ENCODE measurements at regions not wholly inside any gene's neighbourhood (a gene's known extent, or its start where the extent isn't known, plus 50 kb on each side); places are given as distances from the start of the nearest gene placed in this dataset.

DNA sequence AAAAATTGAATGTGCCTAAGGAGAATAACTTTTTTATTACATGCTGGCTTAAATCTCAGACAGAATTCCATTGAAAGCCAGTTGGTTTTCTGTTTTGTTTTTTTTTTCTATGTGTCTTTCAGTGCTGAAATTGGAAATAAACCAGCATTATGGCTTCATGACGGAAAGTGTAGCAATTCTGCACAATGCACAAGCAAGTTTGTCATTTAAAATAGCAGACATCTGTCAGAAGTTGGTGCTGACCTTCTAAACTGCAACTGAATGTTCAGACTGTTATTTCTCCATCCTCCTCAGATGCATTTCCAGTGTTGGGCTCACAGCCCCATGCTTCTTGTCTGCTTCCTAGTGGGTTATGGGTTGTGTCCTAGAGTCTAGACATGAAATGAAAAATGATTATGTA, 107.2 kb upstream of the LIMCH1 start:
- no peak for DNase-seq

DNA sequence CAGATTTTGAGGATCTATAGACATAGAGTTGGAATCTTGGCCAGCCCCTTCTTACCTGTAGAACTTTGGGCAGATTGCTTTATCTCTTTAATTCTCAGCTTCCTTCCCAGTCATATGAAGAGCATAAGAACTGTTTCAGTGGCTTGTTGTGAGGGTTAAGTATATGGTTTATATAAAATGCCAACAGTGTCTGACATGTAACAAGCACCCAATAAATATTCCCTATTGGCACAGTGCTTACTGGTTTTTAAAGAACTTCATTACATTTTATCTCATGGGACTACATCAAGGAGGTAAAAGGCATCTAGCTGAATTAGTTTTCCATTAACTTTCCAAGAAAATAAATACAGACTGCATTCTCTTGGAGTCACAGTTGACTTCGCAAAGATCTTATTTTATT, 106.7 kb upstream of the LIMCH1 start:
- DNase-seq, result no peak

DNA sequence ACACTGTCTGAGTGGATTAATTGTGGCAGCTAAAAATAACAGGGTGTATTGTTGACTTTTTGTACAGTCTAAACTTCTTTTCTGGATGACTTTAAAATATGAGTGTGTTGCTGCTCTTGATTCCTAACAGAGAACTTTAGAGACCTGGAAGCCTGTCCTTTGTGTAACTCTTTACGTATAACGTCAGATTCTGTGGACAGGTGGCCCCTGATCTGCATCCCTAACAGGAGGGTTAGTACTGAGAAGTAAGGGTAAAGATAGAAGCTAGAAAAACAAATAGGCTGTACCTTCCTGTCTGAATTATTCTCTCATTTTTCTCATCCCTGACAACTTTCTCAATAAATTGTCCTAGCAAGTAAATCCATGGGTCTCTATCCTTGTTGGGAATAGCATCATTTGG, 105.7 kb upstream of the LIMCH1 start:
- no peak for DNase-seq

DNA sequence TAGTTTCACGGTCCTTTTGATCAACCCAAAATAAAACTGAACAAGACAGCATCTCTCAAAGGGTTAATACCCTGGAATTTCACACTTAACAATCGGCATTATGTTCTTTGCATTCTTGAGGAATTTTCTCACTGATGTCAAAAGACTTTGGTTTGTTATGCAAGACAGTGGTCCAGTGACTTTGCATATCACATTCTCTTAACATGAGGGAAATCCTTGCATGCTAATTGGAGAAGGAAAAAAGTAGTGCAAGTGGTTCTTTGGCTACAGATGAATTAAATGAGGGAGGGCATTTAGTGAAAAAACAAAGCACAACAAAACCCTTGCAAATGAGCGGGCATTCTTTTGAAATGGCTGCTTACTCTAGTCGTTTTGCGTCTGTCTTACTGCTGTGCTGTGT, 105.1 kb upstream of the LIMCH1 start:
- DNase-seq, result no peak

DNA sequence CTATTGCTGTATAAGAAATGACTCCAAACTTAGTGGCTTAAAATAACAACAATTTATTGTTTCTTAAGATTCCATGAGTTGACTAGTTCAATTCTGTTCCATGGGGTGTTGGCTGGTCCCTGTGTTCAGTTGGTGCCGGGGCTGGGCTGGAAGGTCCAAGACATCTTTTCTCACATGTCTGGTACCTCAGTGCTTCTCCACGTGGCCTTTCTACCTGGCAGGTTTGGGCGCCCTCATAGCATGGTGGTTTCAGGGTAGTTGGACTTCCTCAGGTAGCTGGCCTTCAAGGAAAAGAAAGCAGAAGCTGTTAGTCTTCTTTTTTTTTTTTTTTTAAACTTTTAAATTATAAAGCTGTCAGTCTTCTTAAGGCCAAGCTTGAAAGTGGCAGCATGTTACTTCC, 104.6 kb upstream of the LIMCH1 start:
- DNase-seq, result no peak

DNA sequence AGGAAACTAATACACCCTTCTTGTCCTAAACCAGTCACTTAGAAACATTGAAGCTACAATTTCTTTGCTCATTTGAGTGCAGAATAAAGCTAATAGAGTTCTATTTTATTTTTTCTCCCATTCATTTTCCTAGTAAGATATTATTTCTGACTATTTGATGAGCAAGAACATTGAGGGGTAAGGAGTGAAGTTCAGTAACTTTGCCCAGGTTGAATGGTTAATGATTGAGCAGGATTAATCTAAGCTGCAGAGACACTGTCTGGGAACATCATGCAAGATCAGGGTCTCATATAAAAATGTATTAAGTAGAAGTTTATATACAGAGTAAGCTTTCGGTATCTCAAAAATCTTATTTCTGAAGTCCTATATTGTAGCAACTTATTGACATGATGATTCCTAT, 102.4 kb upstream of the LIMCH1 start:
- DNase-seq, result no peak

DNA sequence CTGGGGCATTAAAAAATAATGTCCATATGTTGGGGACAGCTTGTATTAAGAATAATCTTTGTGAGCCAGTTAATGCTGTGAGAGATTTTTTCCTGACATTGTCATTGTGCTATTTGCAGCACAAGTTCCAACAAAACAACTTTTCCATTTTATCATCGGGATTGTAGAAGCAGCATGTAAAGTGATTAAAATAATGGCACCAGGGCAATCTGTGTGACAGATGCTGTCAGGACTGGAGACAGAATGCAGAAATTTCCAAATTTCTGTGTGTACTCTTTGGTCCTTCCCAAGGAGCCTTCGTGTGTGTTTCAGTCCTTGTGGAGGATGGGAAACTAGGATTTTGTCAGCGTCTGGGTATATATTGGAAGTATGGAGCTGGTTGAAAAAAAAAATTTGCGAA, 101.5 kb upstream of the LIMCH1 start:
- DNase-seq, result no peak

DNA sequence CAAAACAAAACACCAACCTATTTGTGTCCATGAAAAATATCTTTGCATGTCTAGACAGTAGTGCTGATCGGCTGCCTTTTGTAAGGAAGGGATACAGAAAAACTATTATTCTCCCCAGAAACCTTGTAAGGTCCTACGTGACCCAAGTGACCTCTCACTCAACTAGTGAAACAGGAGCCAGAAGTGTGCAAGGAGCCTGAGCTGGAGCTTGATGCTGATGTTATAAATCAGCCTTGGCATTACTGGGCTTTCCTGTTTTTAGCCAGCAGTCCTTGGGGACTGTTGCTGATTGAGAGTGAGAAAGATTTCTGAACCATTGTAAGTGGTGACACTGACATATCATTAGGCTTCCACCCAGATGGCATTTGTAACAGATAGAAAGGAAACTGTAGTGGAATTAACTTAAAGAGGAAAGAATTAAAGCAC, 100.8 kb upstream of the LIMCH1 start:
- no peak for DNase-seq

DNA sequence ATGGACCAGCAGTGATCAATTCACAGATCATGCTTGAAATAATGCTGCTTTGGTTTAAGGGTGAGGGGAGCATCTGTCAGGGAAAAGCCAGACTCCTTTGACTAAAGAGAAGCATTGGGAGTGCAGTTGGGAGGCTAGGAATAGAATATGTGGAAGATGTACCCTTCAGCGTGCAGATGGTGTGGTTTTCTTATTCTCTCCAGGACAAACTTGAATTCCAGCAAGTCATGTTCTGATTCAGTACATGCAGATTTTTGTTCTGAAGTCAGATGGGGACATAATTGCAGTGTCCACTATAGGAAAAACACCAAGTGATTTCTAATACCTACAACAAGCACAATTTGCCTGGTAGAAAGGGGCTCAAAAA, 99.0 kb upstream of the LIMCH1 start:
- no peak for DNase-seq

DNA sequence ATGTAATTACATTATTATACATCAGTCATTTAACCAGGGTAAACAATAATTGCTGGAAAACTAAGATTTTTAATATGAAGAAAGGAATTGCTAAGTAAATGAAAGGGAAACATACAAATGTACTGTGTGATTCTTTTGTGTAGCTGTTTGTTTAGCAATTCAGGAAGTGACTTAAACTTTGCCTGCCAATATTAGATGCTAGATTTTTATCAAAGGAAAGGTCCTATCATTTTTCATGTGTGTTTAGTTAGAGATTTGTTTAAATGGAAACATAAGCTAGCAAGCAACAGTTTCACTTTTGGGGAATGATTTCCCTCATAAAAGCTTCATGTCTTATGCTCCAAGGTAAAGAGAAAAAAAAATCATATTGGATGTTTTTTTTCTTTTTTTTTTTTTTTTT, 95.1 kb upstream of the LIMCH1 start:
- DNase-seq, result no peak

DNA sequence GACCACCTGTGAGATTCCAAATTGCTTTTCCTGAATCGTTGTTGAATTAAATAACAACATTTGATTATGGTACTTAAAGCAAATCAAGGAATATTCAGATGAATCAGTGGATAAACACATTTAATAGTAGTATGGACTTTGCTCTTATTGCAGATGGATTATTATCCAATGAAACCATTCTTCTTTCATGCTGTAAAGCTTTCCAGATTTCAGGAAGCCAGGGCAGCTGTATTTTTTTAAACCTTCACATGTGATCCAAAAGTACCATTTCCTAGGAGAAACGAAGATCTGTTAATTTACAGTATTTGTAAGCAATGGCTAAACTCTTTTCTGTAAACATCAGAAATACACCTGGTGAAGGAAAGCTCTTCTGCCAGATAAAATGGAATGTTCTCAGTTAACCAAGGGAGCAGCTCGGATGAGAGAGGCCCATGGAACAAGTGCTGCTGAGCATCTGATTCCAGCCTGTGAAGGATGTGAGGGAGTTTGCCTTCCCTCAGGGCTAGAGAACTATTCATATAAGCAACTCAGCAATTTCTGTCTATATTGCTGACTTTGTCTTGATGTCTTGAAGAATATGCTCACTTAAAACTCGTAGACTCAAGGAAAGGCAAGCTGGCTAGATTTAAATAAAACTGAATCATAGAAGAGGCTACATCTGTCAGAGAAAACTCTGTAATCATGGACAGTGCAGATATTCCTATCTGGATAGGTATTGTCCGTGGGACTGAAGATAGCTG, 94.4 kb upstream of the LIMCH1 start:
- DNase-seq, result no peak

DNA sequence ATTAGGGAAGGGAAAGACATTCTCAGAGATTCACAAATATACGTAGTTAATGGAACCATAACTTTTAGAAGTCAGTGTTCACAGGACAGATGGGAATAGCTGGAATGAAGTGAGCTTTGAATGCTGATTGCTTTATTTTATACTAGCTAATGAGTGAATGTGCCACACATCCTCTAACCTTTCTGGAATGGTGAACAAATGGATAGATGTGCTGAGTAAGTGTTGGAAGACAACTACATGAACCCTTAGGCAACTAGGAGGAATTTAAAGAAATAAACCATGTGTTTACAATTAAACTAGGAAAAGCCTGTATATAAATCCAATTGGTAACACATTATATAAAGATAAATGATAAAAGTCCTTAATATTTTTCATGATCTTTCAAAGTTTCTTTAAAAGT, 91.6 kb upstream of the LIMCH1 start:
- no peak for DNase-seq

DNA sequence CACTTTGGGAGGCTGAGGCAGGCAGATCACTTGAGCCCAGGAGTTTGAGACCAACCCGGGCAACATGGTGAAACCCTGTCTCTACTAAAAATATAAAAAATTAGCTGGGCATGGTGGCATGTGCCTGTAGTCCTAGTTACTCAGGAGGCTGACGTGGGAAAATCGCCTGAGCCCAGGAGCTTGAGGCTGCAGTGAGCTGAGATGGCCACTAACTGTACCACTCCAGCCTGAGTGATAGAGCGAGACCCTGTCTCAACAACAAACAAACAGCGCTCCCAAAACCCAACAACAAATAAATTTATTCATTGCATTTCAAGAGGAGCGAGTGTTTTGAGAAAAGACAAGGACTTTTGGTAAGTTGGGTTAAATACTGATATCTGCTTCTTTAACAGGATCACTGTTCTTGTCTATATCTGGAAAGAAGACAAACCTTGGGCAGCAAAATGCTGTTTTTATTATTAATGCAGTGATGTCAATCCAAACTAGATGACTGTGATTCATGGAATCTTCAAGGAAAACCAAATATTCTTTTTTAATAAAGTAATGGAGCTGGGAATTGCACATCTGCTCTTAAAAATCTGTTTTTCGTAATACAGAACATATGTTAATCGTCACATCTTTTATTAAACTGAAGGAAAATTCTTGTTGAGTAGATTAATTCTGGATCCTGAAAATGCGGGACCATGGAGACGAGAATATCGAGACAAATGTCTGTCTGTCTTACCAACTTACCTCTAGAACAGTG, 90.8 kb upstream of the LIMCH1 start:
- no peak for DNase-seq

DNA sequence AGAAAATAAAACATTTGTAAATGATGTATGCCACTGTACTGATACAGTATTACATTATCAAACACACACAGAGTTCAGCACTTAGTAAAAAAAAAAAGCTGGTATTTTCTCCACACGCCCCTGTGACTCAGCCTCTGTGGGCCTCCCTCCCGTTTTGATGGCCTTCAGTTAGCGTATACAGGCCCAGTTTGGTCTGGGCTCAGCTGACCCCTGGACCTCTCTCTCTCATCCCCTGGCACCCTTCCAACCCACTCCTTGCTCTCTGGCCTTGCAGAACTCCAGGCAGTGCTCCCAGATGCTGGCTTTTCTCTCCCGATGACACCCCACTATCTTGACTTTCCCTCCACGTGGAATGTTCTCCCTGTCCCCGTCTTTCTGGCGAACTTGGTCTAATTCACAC, 89.0 kb upstream of the LIMCH1 start:
- no peak for DNase-seq

DNA sequence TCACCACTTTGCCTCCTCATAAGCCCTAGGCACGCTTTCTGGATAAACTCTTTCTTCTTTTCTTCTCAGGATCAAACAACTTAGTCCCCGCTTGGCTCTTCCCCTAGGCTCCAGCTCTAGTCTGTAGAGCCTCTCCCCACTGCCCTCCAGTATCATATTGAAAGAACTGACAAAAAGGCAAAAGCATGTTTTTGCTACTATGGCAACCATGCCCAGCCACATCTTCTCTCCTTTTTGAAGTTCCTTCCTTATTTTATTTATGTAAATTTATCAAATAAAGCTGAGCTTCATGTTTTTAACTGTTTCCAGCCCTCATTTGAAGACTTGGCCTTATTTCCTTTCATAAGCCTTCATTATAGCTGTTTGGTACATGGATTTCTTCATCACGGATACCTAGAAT, 86.0 kb upstream of the LIMCH1 start:
- no peak for DNase-seq

DNA sequence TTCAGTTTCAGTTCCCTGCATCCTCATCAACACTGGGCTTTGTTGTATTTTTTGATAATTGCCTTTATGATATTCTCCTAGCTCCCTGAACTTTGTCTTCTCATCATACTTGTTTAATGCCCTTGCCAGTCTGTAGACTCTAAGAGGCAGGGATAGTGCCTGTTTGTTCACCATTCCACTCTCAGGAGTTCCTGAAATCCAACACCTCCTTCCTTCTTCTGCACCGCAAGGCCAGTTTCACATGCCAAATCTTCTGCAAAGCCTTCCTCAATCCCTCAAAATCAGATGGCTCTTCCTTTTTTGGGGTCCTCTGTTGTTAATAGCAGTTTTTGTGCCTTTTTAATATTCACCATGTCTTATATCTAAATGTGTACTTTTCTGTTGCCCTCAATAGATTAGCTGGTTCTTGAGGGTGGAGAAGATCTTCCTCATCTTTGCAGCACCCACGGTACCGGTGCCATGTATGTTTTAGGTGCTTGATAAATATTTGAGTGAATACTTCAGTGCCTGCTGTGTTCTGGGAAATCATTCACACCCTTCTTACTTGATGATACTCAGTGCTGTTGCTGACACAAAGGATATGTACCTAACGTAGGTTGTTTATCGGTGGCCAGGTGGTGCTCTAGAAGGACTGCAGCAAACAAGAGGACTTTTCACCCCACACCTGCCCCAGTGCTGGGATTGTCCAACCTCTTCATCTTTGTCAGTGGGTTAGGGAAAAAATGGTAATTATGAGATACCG, 85.3 kb upstream of the LIMCH1 start:
- DNase-seq, result no peak

DNA sequence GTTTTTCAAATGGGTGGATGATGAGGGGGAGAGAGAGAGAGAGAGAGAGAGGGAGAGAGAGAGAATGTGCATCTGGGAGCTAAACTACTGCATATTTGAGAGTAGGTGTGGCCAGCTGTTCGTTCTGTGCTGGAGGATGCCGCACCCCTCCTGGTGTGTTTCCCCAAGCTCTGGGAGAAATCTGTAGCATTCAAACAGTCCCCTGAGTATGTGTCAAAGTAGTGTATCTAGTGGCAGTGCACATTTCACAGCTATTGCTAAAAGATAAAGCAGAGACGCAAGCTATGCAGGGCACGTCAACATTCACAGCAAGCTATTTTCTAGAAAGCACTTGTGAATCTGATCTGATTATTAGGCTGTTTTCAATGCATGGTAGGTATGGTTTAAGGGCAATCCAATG, 83.5 kb upstream of the LIMCH1 start:
- no peak for DNase-seq

DNA sequence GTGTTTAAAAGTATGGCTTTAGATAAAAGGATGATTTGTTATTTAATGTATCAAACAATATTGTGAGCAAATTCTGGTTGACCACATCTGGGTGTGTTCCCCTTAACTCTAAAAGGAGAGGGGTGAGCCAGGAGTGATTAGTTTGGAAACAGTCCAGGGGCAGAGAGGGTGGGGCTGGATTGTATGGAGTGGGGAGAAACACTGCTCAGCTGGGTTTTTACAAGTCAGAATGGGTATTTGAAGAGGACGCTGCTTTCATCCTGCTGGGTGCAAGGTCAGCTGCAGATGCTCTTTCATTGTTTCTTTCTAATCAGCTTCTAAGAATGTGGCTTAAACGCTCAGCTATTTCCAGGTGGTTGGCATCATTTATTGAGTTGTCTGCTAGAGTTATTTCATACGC, 82.8 kb upstream of the LIMCH1 start:
- no peak for DNase-seq

DNA sequence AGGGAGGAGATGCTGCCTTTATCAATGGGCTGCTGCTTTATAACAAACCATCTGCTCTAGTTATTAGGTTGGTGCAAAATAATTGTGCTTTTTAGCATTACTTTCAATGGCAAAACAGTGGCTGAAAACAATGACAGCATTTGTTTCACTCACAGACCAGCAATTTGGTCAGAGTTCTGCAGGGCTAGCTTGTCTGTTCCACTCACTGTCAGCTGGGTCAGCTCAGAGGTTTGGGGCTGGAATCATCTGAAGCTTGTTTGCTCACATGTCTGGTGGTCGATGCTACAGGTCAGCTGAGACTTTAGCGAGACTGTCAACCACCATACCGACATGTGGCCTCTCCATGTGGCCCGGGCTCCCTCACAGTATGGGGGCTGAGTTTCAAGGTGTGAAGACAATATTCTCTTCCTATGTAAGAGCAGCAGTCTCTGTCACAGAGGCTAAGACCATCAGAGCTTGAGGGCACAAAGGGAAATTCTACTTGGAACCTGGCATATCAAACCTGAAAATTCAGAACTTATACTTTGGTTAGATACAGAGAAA, 81.3 kb upstream of the LIMCH1 start:
- no peak for DNase-seq

DNA sequence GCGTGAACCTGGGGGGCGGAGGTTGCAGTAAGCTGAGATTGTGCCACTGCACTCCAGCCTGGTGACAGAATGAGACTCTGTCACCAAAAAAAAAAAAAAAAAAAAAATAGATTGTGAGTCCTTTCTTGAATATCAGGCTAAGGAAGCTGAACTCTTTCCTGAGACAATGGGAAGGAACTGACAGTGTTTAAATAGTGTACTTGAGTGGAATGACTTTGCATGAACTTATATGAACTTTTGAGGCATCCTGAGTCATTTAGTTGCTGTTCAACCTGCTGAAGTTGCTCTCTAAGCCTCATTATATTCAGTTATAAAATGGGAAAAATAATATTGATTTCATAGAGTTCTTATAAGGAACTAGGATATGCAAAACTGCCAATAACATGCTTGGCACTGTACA, 79.3 kb upstream of the LIMCH1 start:
- no peak for DNase-seq

DNA sequence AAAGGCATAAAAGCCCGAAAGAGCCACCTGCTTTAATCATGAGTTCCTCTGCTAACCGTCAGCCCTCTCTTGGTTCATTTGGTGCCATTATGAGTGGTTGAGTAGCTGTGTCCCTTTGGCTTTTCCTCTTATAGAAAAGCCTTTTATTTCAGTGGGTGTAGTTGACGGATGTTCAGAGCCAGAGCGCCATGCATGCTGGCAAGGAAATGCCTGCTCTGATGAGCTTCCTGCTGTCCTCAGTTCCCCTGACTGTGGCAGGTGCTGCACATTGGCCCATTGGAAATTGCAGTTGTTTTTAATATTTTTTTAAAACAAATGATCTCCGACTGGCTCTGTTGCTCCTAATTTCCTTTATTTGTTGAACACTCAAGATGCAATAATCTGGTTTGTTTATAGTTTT, 77.3 kb upstream of the LIMCH1 start:
- no peak for DNase-seq

DNA sequence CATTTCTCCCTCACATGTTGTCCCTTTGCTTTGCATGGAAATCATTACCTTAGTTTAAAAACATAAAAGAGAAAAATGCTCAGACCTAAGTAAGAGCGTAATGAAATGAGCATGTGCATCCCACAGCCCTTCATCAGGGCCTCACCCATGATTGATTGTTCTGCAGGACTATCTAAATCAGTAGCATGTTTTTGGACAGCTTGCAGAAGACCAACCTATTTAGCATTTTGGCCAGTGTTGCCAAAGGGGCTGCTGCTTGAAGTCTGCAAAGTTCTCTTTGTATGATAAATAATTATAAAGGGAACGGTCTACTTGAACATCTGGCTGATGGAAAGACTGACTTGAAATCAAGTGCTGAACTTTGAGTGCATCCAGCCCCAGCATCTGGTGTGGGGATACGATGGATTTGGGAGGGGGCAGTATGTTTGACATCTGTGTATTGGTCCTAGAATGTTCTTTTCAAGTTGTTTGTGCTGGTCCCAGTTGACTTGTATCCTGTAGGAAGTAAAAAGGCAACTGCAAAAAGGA, 76.1 kb upstream of the LIMCH1 start:
- DNase-seq, result no peak

DNA sequence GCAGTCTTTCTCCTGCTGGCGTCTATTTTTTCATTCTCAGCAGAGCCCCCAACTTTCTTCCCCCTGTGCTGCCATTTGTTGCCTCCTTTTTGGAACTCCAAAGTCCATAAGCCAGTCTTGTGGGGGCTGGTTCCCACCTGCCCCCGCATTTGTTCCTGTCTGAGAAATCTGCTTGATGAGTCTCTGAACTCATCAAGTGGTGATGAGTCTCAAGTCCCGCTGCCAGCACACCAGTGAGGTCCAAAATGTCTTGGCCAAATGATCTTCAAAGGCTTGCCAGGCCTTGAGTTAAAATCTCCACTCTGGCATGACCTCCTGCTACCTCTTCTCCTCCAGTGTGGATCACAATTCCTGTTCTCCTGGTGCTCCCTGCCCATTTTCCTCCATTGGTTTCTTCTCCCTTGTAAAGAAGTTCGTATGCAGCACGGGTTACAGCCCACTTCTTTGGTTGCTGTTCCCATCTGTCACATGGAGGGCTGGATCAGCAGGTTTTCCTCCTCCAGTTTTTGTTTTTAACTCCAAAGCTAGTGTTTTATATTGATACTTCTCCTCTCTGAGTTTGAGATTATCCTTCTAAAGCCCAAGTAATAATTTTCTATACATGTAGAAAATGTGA, 72.7 kb upstream of the LIMCH1 start:
- no peak for DNase-seq

Data from NCI-H2171 (cell line).